HG03520 (cell line): ENCODE measurements at regions not wholly inside any gene's neighbourhood (a gene's known extent, or its start where the extent isn't known, plus 50 kb on each side); places are given as distances from the start of the nearest gene placed in this dataset.

Experiments used
- ATAC-seq: cut with Tn5 transposase; IDR thresholded peaks from one replicate; pipeline ENCODE4 v1.9.1; 2021; ENCODE audit warnings: mild to moderate bottlenecking, moderate library complexity; ENCODE audit not compliant: unreplicated experiment

DNA sequence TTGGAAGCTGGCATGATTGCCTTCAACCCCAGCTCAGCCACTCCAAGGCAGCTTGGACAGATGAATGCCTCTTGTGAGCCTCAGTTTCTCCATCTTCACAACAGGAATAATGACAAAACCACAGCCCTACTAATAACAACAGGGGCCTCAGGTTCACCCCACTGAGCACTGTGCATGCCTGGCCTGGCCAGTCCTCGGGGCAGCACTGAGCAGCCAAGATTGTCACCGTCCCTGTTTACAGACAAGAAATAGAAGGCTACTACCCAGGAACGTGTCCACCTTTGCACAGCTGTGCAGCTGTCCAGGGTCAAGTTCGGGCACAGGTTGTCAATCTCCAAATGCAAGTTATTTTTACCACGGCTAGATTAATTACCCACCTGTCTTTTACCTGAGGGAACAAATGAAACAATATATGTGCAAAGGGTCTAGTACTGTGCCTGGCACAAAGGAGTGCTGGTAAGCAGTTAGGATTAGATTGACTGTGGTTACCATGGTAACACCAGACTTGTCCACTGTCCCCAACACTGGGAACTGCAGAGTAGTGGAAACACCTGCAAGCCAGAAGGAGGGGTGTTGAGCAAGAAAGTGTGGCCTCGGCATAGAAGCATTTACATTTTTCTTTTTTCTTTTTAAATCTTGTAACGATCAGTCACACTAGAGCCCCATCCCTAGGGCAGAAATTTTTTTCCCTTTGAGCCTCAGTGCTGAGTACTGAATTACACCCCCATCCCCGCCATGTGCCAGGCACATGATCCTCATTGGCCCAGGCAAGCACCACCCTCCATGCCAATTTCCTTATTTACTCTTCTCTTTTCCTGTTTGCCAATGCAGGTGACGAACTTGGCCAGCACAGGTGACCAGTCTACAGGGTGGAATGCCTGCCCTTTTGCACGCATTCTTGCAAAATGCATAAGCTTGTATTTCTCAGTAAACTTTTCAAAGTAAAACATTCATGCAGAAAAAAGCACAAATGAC is 66.3 kb upstream of the SLC6A6 start:
- ATAC-seq, result no peak

- ATAC-seq, result no peak
Observed at GRCh38 chr3:14336749-14337598, 65.4 kb upstream of the SLC6A6 start.

GRCh38 chr3:14337828-14338227 is 64.6 kb upstream of the SLC6A6 start:
- no peak for ATAC-seq

DNA sequence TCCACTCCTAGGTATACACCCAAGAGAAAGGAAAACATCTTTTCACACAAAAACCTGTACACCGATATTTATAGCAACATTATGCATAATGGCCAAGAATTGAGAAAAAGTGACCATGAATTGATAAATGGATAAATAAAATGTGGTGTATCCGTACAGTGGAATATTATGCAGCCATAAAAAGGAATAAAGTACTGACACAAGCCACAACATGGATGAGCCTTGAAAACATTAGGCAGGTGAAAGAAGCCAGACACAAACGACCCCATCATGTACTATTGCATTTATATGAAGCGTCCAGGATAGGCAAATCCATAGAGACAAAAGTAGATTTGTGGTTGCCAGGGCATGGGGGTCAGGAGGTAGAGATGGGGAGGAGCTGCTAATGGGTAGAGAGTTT is 64.2 kb upstream of the SLC6A6 start:
- no peak for ATAC-seq

DNA sequence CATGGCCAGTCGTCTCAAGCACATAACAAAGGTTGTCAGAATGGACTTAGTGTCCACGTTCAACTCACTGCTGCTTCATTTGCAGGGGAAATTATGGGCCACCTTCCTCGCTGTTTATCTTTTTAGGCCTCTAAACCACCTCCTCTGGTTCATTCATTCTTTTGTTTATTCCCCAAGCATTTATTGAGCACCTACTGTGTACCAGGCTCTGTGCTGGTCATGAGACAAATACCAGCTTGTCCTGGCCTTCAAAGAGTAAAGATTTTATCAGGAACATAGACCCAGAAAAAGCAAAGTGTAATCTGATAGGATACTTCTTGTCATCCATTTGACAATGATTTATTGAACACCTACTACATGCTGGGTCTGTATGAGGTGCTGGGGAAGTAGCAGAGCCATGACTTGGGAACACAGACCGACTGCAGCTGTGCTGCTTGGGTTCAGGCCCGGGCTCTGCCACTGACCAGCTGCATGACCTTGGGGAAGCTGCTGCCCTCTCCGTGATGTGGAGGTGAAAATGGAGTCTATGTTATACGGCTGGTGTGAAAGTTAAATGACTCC is 63.4 kb upstream of the SLC6A6 start:
- ATAC-seq, result no peak

DNA sequence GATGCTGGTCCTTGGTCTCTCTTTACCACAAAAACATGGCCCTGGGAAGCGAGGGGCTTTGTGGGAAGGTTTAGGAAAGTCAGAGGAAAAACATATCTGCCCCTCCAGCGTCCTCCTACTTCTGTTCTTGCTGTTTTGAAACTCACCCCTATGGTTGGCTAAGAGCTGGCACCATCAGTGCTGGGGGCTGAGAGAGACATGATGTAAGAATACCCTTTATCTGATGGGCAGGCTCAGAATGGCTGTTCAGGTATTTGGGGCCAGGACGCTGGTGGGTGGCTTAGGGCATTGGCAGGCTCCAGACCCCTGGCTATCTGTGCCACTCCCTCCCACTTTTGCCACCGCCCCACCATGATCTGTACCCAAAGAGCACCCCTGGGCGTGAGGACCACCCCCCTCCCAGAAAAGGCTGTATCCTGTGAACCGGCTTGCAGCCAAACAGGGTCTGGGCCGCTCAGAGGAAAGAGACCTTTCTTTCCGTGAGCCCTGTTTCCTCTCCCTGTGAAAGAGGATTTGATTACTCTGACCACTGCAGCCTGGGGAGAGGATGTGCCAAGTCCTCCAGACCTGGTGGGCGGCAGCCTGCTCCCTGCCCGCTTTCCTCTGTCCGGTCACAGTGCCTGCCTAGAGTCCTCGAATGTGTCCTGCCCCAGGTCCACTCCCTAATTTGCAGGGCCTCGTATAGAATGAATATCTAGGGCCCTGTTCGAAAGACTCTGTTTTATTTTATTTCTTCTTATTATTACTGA is 61.3 kb upstream of the SLC6A6 start:
- ATAC-seq, result no peak

GRCh38 chr3:14343338-14344112 is 58.9 kb upstream of the SLC6A6 start:
- no peak for ATAC-seq

DNA sequence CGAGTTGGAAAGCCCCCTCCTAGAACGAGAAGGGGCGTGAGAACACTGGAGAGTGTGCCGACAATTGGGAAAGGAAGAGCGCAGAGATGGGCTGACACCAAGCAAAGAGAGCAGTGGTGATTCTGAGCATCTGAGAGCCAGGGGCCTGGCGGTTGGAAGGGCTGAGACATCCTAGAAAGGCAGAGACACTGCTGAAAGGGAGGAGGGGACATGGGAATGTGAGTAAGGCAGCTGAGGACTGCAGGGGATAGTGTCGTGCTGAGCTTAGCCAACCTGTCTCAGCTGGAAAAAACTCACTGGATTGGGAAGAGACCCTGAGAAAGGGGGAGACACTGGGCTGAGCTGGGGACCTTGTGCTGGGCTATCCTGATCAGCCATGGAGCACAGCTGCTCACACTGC is 58.1 kb upstream of the SLC6A6 start:
- no peak for ATAC-seq

DNA sequence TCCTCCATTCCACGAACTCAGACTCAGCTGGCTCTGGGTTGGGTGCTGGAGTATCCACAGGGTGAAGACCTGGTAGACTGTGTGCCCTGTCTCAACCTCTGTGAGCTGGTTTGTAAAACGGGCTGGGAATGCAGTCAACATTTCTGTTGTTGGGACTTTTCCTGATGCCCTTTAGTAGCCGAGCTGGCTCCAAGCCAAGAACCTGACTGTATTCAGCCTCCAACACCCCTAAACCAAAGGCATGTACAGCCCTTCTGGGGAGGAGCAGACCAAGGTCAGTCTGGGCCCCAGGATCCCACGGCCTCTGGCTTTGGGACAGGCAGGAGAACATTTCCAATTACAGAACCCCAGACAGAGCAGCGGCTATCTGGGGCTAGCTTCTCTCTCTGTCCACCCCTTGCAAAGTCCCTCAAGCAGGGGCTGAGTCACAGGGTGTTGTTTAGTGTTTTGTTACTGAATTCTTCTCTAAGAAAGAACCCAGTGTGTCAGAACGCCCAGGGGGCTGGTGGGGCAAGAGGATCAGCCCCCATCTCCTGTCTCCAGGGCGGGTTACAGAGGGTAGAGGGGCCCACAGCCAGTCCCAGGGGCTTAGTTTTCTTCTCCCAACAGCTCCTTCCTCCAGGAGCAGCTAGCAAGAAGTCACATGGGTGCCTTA is 56.8 kb upstream of the SLC6A6 start:
- no peak for ATAC-seq

- ATAC-seq, result no peak
Observed at GRCh38 chr3:14346191-14346590, 56.2 kb upstream of the SLC6A6 start.

- no peak for ATAC-seq
Observed at GRCh38 chr3:14346642-14347041, 55.8 kb upstream of the SLC6A6 start.

DNA sequence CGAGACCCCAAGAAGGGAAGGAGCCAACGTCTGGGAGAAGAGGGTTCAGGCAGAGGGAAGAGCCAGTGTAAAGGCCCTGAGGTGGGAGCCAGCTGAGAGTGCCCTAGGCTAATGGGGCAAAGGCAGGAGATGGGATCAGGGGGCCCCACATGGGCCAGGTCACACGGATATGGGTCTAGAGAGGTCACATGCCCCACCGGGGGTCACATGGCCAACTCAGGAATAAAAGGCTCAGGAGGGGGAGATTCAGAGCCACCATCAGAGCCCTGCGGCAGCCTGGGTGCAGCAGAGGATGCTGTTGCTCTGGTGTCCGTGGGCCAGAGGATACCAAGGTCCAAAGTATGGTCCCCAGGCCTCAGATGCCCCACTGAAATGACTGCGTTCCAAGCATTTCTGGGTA is 55.3 kb upstream of the SLC6A6 start:
- ATAC-seq, result no peak

DNA sequence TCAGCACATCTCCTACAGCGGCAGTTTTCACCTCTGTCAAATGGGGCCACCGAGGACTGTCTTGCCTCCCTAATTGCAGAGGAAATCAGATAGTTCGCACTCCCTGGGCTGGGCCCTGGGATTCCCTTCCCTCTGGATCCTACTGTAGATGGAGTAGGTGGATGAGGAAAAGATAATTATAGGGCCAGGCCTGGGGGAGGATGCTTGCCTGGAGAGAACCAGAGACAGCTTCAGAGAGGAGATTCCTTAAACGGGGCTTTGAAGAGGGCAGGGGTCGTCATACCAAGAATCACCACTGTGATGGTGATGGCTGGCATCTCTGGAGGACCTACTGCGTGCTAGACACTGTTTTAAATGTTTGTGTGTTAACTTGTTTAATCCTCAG is 50.8 kb upstream of the SLC6A6 start:
- ATAC-seq, result no peak

GRCh38 chr3:14352002-14352627 is 50.3 kb upstream of the SLC6A6 start:
- no peak for ATAC-seq
